ENCODE measurements at regions not wholly inside any gene's neighbourhood (a gene's known extent, or its start where the extent isn't known, plus 50 kb on each side); places are given as distances from the start of the nearest gene placed in this dataset.
A peak's percentile ranks its signal among the peaks of the same experiment; 100 is the strongest.
"Not testable (repeated sequence)": the region's sequence is repeated elsewhere in the genome, so short reads cannot be mapped to it uniquely, and the experiment has no call there.

GRCh38 chr5:74534397-74535129, 106.0 kb downstream of the ENC1 start:
- no peak for DNase-seq (ENCODE audit: low read depth, low spot score)

GRCh38 chr5:74530326-74531050, 110.0 kb downstream of the ENC1 start:
- DNase-seq (ENCODE audit: low read depth, low spot score), result no peak

- no peak for DNase-seq (ENCODE audit: low read depth, low spot score)
Observed at GRCh38 chr5:74529101-74529500, 111.4 kb downstream of the ENC1 start.

DNA sequence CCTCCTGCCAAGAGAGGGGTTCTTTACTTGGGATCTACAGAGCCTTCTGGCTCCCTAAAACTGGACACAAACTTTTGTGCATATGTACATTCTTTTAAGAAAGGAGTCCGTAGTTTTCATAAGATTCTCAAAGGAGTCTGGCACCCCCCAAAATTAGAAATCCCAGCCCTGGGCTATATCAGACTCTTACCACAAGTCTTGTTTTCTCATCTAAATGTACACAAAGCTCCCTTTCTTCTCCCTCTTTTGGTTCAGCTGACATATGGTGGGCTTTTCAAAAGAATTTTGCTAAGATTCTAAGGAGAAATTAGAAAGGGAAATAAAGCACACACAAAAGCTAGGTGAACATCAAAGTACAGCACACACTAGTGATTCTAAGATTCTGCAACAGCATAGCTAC, 114.4 kb downstream of the ENC1 start:
- no peak for DNase-seq (ENCODE audit: low read depth, low spot score)

DNA sequence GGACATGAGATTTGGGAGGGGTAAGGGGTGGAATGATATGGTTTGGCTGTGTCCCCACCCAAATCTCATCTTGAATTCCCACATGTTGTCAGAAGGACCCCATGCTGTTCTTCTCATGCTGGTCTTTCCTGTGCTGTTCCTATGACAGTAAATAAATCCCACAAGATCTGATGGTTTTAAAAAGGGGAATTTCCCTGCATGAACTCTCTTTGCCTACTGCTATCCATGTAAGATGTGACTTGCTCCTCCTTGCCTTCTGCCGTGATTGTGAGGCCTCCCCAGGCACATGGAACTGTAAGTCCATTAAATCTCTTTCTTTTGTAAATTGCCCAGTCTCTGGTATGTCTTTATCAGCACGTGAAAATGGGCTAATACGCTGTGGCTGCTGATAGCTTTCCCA, 115.8 kb downstream of the ENC1 start:
- DNase-seq (ENCODE audit: low read depth, low spot score), result not testable (repeated sequence)

GRCh38 chr5:74523698-74524097, 116.8 kb downstream of the ENC1 start:
- DNase-seq (ENCODE audit: low read depth, low spot score), result not testable (repeated sequence)

DNA sequence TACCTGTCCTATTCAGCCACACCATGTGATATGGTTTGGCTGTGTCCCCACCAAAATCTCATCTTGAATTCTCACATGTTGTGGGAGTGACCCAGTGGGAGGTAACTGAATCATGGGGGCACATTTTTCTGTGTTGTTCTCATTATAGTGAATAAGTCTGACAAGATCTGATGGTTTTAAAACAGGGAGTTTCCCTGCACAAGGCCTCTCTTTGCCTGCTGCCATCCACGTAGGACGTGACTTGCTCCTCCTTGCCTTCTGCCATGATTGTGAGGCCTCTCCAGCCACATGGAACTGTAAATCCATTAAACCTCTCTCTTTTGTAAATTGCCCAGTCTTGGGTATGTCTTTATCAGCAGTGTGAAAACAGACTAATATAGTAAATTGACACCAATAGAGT, 117.7 kb downstream of the ENC1 start:
- not testable (repeated sequence) for DNase-seq (ENCODE audit: low read depth, low spot score)

DNA sequence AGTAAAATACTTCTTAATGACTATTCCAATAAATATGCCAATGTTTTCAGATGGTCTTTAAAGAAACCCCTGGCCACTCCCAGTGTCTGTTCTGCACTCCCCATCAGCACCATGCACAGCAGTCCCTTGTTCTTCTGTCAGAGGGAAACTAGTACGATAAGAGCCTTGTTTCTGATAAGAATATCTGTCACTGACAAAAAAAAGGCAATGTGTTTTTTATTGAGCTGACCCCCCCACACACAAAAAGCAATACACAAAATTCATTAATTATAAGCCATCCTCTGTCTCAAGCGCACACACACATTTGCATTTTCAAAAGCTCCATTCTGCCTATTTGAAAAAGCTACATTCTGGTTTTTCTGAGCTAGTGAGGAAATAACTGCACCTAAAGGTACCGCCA, 119.1 kb downstream of the ENC1 start:
- DNase-seq (ENCODE audit: low read depth, low spot score), result no peak

- no peak for DNase-seq (ENCODE audit: low read depth, low spot score)
Observed at GRCh38 chr5:74519679-74520078, 120.8 kb downstream of the ENC1 start.

GRCh38 chr5:74519161-74519571, 121.4 kb downstream of the ENC1 start:
- no peak for DNase-seq (ENCODE audit: low read depth, low spot score)

GRCh38 chr5:74517700-74518099, 122.8 kb downstream of the ENC1 start:
- DNase-seq (ENCODE audit: low read depth, low spot score), result peak; percentile 47

DNA sequence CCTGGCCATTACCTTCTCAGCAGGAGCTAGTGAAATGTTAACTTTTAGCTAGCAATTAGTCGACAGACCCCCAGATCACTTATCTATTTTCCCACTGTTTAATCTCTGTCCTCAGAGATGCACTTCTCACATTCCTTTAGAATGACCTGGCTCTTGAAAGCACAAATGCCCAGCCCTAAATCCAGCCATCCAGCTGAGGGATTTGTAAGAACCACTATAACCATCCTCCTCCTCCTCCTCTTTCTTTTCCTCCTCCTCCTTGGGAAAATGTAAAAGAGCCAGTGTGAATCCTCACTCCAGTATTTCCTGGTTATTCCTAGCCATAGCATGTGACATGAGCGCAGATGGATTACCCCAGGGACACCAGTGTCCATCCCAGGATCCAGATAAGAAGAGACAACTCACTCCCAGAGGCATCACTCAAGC, 124.3 kb downstream of the ENC1 start:
- no peak for DNase-seq (ENCODE audit: low read depth, low spot score)

GRCh38 chr5:74514888-74515551, 125.5 kb downstream of the ENC1 start:
- DNase-seq (ENCODE audit: low read depth, low spot score), result no peak

DNA sequence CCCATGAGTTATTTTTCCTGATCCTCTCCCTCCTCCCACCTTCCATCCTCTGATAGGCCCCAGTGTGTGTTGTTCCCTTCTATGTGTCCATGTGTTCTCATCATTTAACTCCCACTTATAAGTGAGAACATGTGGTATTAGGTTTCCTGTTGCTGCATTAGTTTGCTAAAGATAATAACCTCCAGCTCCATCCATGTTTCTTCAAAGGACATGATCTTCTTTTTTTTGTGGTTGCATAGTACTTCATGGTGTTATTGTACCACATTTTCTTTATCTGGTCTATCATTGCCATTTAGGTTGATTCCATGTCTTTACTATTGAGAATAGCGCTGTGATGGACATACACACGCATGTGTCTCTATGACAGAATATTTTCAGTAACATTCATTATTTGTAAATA, 128.8 kb downstream of the ENC1 start:
- DNase-seq (ENCODE audit: low read depth, low spot score), result not testable (repeated sequence)

GRCh38 chr5:74510476-74511075, 130.0 kb downstream of the ENC1 start:
- no peak for DNase-seq (ENCODE audit: low read depth, low spot score)

GRCh38 chr5:74507370-74508005, 133.0 kb downstream of the ENC1 start:
- no peak for DNase-seq (ENCODE audit: low read depth, low spot score)

- no peak for DNase-seq (ENCODE audit: low read depth, low spot score)
Observed at GRCh38 chr5:74506119-74506518, 134.4 kb downstream of the ENC1 start.

DNA sequence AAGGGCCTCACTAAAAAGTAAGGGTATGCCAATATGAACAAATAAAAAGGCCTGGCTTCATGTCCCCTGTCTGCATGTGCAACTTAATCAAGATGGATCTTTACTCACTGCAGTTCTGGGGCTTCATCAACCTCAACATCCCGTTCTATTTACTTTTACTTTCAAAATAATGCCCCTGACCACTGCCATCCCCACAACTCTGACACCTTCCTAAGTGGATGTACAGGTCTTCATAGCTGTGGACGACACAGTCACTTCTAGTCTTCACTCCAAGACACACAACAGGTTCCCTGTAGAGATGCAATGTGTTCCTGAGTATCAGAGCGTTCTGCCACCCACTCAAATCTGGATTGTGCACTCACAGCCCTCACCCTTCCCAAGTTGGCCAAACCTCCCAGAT, 136.1 kb downstream of the ENC1 start:
- DNase-seq (ENCODE audit: low read depth, low spot score), result no peak

DNA sequence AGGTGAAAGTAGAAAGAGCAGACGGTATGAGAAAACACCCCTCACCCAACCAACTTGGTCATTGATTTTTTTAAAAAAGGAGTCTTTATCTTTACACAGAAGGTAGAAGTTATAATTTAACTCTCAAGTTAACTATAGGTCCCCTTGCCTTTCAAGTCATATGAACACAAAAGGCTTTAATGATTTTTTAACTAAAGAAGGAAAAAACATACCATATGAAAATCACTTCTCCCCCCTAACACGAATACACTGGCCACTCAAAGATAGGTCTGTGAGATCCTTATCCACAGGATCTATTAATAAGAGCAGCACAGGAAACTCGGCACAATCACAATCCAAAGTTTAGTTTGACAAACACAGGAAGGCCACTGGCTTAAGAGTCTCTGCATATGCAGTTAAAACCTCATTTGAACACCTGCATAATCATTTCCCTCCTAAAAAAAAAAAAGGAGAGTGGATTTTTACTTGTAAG, 138.0 kb downstream of the ENC1 start:
- no peak for DNase-seq (ENCODE audit: low read depth, low spot score)

DNA sequence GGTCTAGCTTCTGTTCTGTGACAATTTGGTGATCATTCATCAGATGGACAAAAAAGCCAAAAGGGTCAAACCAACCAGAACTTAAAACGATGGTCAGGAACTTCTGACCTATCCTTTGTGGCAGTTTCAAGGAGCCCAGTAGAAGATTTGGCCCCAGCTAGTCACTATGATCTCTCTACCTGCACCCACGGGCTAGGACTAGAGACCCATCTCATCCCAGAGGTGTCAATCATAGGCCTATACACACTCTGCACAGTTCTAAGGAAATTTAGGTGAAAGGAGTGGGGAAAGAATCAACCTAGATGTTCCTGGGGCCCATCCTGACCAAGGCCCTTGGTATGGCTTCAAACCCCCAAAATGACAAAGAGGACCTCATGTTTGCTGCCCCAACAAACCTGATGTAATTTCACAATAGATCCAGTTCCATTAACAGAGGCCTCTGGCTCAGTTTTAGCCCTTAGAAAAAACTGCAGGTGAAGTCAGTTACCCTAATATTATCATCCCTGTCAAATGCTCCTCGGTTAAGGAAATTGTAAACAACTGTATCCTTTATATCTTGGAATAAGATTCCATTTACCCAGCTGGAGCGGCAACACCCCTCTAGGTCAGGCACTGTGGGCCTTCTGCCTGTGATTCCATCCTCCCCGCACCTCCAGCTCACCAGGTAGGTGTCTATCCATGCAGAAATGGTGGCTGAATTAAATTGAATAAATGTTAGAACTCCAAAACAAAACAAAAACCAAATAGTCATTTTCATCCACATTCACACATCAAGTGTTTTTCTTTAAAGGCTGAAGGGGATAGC, 138.7 kb downstream of the ENC1 start:
- DNase-seq (ENCODE audit: low read depth, low spot score), result no peak

Measured in brain pericyte (primary cell).